ENCODE measurements at regions not wholly inside any gene's neighbourhood (a gene's known extent, or its start where the extent isn't known, plus 50 kb on each side); places are given as distances from the start of the nearest gene placed in this dataset.

GRCh38 chr10:8156918-8157317, 102.4 kb downstream of the GATA3 start:
- in situ Hi-C loops (cut with MboI) (no loop called here), intact Hi-C loops (cut with micrococcal nuclease; ENCODE audit: unreplicated experiment) (no loop called here)
- ChIA-PET SMC1A (ENCODE audit: uncharacterized antibody, unreplicated experiment) (no interaction called here), CTCF (no interaction called here), RAD21 (ENCODE audit: unreplicated experiment) (no interaction called here), POLR2A (no interaction called here)
- Histone ChIP-seq H3K27me3 (replicated peaks in 1 of 2; ENCODE audit: control insufficient read depth in 2 of 2, insufficient read depth in 2 of 2, low read length in 1 of 2) (no peaks in the 10 kb centered on the region), H3K27ac (ENCODE audit: control insufficient read depth, insufficient read depth) (no peak overlapping the region), H3K79me2 (ENCODE audit: control insufficient read depth, insufficient read depth, low read length) (no peaks in the 10 kb centered on the region), H3K4me3 (no peak overlapping the region), H2AFZ (ENCODE audit: control insufficient read depth, low read depth, low read length) (no peak overlapping the region), H3K36me3 (ENCODE audit: control insufficient read depth in 2 of 2, insufficient read depth in 2 of 2, low read length in 1 of 2) (no peaks in the 10 kb centered on the region), H3K4me2 (ENCODE audit: control insufficient read depth, insufficient read depth) (no peak overlapping the region), H3K9me3 (replicated peaks; ENCODE audit: control insufficient read depth, insufficient read depth, low read length) (no peaks in the 10 kb centered on the region; the same call in 1 of the 3 replicates), H3K9ac (ENCODE audit: control insufficient read depth, insufficient read depth, low read length) (no peak overlapping the region), H4K20me1 (ENCODE audit: control insufficient read depth, insufficient read depth) (no peaks in the 10 kb centered on the region), H3K4me1 (ENCODE audit: control insufficient read depth, insufficient read depth, low read length) (no peaks in the 10 kb centered on the region)
- WGBS (ENCODE audit: insufficient coverage, insufficient replicate concordance, low lambda C conversion rate, missing lambda C conversion rate) = 55% methylated on average over 4 of the region's 4 CpGs
- ATAC-seq (no peak), FAIRE-seq (no peak), DNase-seq (ENCODE audit: low read depth, low spot score) (no peak)
- no TSS peak for BruUV-seq (replicated peaks)
- TF ChIP-seq RAD51 (IDR thresholded peaks at IDR 0.05) (no peak), SRF (IDR thresholded peaks at IDR 0.05; ENCODE audit: low read depth in 2 of 2, low read length in 2 of 2) (no peak), REST (IDR thresholded peaks at IDR 0.05; ENCODE audit: low read depth, low read length) (no peak), BRCA1 (IDR thresholded peaks at IDR 0.05; ENCODE audit: low read depth, low read length) (no peak), SIN3A (IDR thresholded peaks at IDR 0.05; ENCODE audit: low read depth, low read length) (no peak), KDM1A (IDR thresholded peaks at IDR 0.05; ENCODE audit: borderline replicate concordance) (no peak), CREB1 (IDR thresholded peaks at IDR 0.05; ENCODE audit: low read depth) (no peak), SKIL (IDR thresholded peaks at IDR 0.05; ENCODE audit: low read depth, poor library complexity, severe bottlenecking) (no peak), NR2F1 (conservative IDR thresholded peaks at IDR 0.05) (no peak), NR2C2 (IDR thresholded peaks at IDR 0.05; ENCODE audit: borderline replicate concordance, control insufficient read depth, insufficient read length, low read depth) (no peak), MEF2B (IDR thresholded peaks at IDR 0.05; ENCODE audit: partially characterized antibody, poor library complexity, severe bottlenecking) (no peak), RELA (IDR thresholded peaks at IDR 0.05; ENCODE audit: borderline replicate concordance, partially characterized antibody) (no peak), WRNIP1 (IDR thresholded peaks at IDR 0.05; ENCODE audit: borderline replicate concordance, low read depth, low read length) (no peak), IRF3 (IDR thresholded peaks at IDR 0.05) (no peak), HSF1 (IDR thresholded peaks at IDR 0.05; ENCODE audit: low read depth, low read length) (no peak)
